Mesodermal cell (in vitro differentiated cells): ENCODE measurements at regions not wholly inside any gene's neighbourhood (a gene's known extent, or its start where the extent isn't known, plus 50 kb on each side); places are given as distances from the start of the nearest gene placed in this dataset.
"Not testable (repeated sequence)": the region's sequence is repeated elsewhere in the genome, so short reads cannot be mapped to it uniquely, and the experiment has no call there.

Experiments
- H3K27ac ChIP-seq: 2 replicates; pipeline ENCODE4 v1.7.0; 2013; ENCODE audit warnings: mild to moderate bottlenecking, low read depth, low read length, moderate library complexity; ENCODE audit not compliant: severe bottlenecking
- H3K36me3 ChIP-seq: 2 replicates; pipeline ENCODE4 v1.7.1; 2013; ENCODE audit warnings: mild to moderate bottlenecking, low read length, moderate library complexity; ENCODE audit not compliant: control insufficient read depth, insufficient read depth
- H3K4me1 ChIP-seq: one replicate; pipeline ENCODE4 v1.7.1; 2013; ENCODE audit warnings: mild to moderate bottlenecking, low read length; ENCODE audit not compliant: insufficient read depth, control insufficient read depth, poor library complexity, severe bottlenecking
- H3K4me3 ChIP-seq: 2 replicates; pipeline ENCODE4 v1.7.0; 2013; ENCODE audit warnings: low read length, control low read depth, mild to moderate bottlenecking; ENCODE audit not compliant: insufficient read depth, poor library complexity, severe bottlenecking; ENCODE audit errors: extremely low read depth
- H3K9me3 ChIP-seq: 2 replicates; pipeline ENCODE4 v1.7.1; 2013; ENCODE audit warnings: mild to moderate bottlenecking, low read length, moderate library complexity; ENCODE audit not compliant: control insufficient read depth
- WGBS, 2 experiments: methylation state at CpG; one replicate each; pipeline ENCODE4 v1.1.5; 2013; ENCODE audit warnings: missing lambda C conversion rate in 2 of 2; ENCODE audit not compliant: insufficient coverage in 2 of 2; 5-methylcytosine and 5-hydroxymethylcytosine counted together

DNA sequence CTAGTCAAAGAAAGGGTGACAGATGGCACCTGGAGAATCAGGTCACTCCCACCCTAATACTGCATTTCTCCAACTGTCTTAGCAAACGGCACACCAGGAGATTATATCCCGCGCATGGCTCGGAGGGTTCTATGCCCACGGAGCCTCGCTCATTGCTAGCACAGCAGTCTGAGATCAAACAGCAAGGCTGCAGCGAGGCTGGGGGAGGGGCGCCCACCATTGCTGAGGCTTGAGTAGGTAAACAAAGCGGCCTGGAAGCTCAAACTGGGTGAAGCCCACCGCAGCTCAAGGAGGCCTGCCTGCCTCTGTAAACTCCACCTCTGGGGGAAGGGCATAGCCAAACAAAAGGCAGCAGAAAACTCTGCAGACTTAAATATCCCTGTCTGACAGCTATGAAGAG lies 268.1 kb upstream of the GRM3 start:
- H3K4me1 ChIP-seq, H3K4me3 ChIP-seq, H3K27ac ChIP-seq, H3K9me3 ChIP-seq, H3K36me3 ChIP-seq: not testable (repeated sequence)
- 91 to 94% methylated on average over 10 of the region's 10 CpGs for WGBS, 2 experiments

DNA sequence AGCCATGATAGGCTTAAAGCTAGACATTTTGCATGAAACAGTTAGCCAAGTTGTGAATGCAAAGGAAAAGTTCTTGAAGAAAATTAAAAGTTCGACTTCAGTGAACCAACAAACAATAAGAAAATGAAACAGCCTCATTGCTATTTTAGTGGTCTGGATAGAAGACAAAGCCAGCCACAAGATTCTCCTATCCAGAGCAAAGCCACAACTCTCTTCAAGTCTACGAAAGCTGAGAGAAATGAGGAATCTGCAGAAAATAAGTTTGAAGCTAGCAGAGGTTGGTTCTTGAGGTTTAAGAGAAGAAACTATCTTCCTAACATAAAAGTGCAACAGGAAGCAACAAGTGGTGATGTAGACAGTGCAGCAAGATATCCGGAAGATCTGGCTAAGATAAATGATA lies 271.4 kb upstream of the GRM3 start:
- no peak overlapping the region for H3K4me3 ChIP-seq
- no CpG with 5 or more reads among the region's 3 CpGs for WGBS, 2 experiments
- no peaks in the 10 kb centered on the region for H3K9me3 ChIP-seq
- H3K36me3 ChIP-seq = no peaks in the 10 kb centered on the region
- no peak overlapping the region for H3K27ac ChIP-seq
- no peaks in the 10 kb centered on the region for H3K4me1 ChIP-seq

DNA sequence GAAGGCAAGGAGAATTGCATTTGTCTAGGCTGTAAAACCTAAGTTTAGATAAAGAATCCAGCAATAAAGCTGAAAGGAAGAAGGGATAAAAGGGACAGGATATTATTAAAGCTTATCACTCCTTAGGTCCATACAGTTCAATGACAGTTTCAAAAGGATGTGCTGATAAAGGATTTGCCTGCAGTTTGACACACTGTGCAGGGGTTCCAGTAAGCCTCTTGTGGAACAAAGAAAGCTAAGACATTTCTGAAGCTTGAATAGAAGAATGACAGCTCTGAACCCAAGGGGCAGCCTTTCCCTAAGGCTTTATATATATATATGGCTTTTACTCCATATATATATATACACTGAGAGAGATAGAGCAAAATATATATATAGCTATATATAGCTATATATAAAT lies 276.8 kb upstream of the GRM3 start:
- no peak overlapping the region for H3K4me3 ChIP-seq
- H3K36me3 ChIP-seq = no peaks in the 10 kb centered on the region
- H3K4me1 ChIP-seq = no peaks in the 10 kb centered on the region
- H3K9me3 ChIP-seq = no peaks in the 10 kb centered on the region
- no peak overlapping the region for H3K27ac ChIP-seq

DNA sequence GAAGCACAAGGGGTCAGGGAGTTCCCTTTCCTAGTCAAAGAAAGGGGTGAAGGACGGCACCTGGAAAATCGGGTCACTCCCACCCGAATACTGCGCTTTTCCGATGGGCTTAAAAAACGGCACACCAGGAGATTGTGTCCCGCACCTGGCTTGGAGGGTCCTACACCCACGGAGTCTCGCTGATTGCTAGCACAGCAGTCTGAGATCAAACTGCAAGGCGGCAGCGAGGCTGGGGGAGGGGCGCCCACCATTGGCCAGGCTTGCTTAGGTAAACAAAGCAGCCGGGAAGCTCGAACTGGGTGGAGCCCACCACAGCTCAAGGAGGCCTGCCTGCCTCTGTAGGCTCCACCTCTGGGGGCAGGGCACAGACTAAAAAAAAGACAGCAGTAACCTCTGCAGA lies 303.3 kb upstream of the GRM3 start:
- H3K9me3 ChIP-seq, H3K27ac ChIP-seq, H3K4me1 ChIP-seq, H3K36me3 ChIP-seq, H3K4me3 ChIP-seq: not testable (repeated sequence)
- 80 to 83% methylated on average over 2 to 7 of the region's 14 CpGs for WGBS, 2 experiments

DNA sequence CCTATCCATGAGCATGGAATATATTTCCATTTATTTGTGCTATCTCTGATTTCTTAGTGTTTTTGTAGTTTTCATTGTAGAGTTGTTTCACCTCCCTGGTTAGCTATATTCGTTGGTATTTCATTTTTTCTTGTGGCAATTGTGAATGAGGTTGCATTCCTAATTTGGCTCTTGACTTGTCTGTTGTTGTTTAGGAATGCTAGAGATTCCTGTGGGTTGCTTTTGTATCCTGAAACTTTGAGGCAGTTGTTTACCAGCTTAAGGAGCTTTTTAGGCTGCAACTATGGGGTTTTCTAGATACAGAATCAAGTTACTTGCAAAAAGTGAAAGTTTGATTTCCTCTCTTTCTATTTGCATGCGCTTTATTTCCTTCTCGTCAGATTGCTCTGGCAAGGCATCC lies 304.7 kb upstream of the GRM3 start:
- 71% methylated on average over 1 of the region's 3 CpGs; no CpG with 5 or more reads in 1 of the 2 experiments for WGBS, 2 experiments
- peaks cover 10% of the 10 kb centered on the region for H3K4me1 ChIP-seq
- H3K9me3 ChIP-seq = no peaks in the 10 kb centered on the region
- H3K36me3 ChIP-seq = no peaks in the 10 kb centered on the region
- no peak overlapping the region for H3K27ac ChIP-seq
- no peak overlapping the region for H3K4me3 ChIP-seq

DNA sequence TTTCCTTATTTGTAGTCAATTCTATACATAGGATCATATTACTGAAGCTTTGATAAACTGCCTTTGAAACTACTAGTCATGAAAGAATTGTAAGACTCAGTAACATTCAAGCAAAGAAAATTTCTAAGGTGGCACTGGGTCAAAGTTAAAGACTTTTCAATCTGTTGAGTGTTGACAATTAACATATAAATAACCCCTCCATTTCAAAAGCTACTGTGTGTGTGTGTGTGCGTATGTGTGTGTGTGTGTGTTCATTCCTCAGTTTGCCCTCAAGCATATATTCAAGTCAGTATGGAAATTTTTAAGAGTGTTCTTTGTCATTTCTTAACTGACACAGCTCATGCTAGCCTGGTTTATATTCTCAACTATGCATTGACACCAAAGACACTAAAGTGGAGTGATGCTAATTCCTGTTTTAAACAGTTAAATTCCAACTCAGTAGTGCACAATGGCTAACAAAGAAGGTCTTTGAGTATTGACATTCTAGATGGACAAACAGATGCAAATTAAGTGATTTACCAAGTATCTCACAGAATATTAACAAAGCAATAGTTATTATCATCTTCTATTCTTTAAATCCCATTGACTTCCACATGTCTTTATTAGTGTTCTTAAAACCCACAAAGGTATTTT lies 314.8 kb upstream of the GRM3 start:
- Histone ChIP-seq H3K9me3 (no peaks in the 10 kb centered on the region), H3K36me3 (no peaks in the 10 kb centered on the region), H3K4me1 (no peaks in the 10 kb centered on the region), H3K4me3 (no peak overlapping the region), H3K27ac (no peak overlapping the region)
- WGBS, 2 experiments = no CpG with 5 or more reads among the region's 1 CpG

DNA sequence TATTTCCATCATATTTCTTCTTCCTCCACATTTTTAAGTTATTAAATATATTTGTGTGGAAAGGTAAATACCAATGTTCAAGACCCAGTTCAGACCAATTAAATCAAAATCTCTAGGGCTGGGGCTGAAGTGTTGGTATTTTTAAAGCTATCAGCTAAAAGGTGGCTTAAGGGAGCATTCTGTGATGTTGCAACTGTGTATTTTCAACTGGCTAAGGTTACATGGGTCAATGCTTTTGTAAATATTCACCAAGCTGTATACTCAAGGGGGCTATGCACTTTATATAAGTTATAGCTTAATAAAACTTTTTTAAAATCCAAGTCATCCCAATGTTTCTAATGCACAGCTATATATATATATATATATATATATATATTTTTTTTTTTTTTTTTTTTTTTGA lies 316.9 kb upstream of the GRM3 start:
- Histone ChIP-seq H3K36me3 (no peaks in the 10 kb centered on the region), H3K4me3 (no peak overlapping the region), H3K27ac (no peak overlapping the region), H3K4me1 (no peaks in the 10 kb centered on the region), H3K9me3 (no peaks in the 10 kb centered on the region)

DNA sequence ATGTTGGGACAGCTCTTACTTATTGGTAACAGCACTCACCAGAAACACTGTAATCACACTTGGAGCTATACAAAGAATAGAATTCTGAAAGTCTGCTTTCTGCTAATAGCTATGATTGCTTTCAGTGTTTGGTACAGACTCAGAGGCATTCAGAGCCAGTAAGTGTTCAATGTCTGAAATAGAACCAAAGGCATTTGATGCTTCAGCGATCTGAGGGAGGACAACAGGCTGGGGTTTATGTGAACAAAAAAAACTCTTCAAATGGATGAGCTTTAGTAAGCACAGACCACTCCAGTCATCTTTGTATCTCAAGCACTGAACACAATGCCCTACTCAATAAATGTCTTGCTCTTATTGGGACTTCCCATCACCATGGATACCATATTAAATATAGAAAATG lies 322.8 kb upstream of the GRM3 start:
- Histone ChIP-seq H3K36me3 (no peaks in the 10 kb centered on the region), H3K4me3 (no peak overlapping the region), H3K9me3 (no peaks in the 10 kb centered on the region), H3K27ac (no peak overlapping the region), H3K4me1 (no peaks in the 10 kb centered on the region)
- 100% methylated on average over 1 of the region's 1 CpG; no CpG with 5 or more reads in 1 of the 2 experiments for WGBS, 2 experiments

DNA sequence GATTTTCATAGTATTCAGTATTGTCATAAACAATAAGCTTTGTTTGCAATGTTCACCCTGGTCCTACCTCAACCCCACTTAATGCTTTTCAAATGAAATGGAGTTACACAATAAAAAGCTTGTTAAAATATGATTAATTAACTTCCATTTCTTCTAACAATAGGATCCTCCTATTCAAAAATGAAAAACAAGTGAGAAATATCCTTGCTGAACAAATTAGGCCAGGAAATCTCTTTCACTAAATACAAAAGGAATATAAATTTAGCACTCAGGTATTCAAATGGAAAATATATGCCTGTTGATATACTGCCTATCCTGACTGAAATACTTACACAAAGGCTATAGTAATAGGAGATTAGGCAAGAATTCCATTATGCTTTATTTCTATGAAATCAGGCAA lies 323.4 kb upstream of the GRM3 start:
- Histone ChIP-seq H3K4me3 (no peak overlapping the region), H3K4me1 (no peaks in the 10 kb centered on the region), H3K9me3 (no peaks in the 10 kb centered on the region), H3K27ac (no peak overlapping the region), H3K36me3 (no peaks in the 10 kb centered on the region)

DNA sequence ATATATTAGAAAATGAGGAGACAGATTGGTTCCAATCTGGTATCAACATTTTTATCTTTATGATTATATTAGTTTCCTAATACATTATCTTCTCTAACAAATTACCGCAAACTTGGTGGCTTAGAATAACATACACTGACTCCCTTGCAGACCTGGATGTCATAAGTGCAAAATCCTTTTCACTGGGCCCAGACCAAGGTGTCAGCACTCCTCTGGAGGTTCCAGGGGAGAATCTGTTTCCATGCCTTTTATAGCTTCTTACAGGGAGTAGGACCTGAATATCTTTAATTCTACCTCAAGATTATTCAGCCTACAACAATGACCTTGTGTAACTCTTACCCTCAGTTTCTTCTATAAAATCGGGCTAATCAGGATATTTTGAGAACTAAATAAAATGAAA lies 329.9 kb upstream of the GRM3 start:
- no CpG with 5 or more reads among the region's 2 CpGs for WGBS, 2 experiments
- H3K9me3 ChIP-seq = no peaks in the 10 kb centered on the region
- H3K4me3 ChIP-seq = no peak overlapping the region
- no peaks in the 10 kb centered on the region for H3K36me3 ChIP-seq
- H3K4me1 ChIP-seq = no peaks in the 10 kb centered on the region
- no peak overlapping the region for H3K27ac ChIP-seq

DNA sequence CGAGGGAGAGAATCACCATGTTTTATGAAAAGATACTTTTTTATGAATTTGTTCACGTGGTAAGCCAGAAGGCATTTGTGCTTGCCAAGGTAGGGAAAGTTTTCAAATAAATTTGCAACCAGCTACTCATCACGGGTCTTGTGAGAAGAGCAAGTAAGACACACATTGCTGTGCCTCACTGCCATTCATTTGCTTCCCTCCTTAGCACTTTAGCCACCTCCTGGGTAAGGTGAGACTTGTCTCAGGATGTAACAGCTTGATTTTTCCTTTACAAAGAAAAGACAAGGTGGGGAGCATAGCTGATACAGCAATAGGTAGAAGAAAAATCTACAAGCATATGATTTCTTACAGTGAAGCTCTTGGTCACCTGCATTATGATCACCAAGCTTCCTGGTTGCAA lies 342.4 kb upstream of the GRM3 start:
- 40 to 63% methylated on average over 1 of the region's 3 CpGs for WGBS, 2 experiments
- no peak overlapping the region for H3K27ac ChIP-seq
- H3K4me3 ChIP-seq = no peak overlapping the region
- H3K9me3 ChIP-seq = no peaks in the 10 kb centered on the region
- no peaks in the 10 kb centered on the region for H3K36me3 ChIP-seq
- H3K4me1 ChIP-seq = no peaks in the 10 kb centered on the region

DNA sequence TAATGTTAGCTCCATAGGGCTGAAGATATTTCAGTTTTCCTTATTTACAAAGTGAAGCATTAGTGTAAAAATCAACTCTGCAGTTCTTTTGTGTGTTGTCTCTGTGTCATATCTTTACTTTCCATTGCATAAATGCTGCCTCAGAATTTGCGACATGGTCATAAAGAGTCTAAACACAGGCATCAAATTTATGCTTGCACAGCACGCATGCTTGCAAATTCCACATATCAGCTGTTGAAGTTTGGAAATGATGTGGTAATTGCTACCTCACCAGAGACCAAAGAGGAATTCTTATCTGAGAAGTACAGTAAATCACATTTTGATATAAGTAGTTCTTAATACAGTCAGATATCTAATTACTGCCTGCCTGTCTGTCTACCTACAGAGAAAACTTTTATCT lies 348.2 kb upstream of the GRM3 start:
- Histone ChIP-seq H3K27ac (no peak overlapping the region), H3K9me3 (no peaks in the 10 kb centered on the region), H3K4me1 (no peaks in the 10 kb centered on the region), H3K36me3 (no peaks in the 10 kb centered on the region), H3K4me3 (no peak overlapping the region)
- no CpG with 5 or more reads among the region's 2 CpGs for WGBS, 2 experiments
